Right kidney (tissue), 1 donor: ENCODE measurements at regions not wholly inside any gene's neighbourhood (a gene's known extent, or its start where the extent isn't known, plus 50 kb on each side); places are given as distances from the start of the nearest gene placed in this dataset.
"Not testable (repeated sequence)": the region's sequence is repeated elsewhere in the genome, so short reads cannot be mapped to it uniquely, and the experiment has no call there.

Source experiments
- DNase-seq: peaks from one replicate; pipeline ENCODE4 v3.0.0-alpha.2; 2016

GRCh38 chr1:98184856-98185255, 264.0 kb upstream of the DPYD start:
- DNase-seq: no peak

- DNase-seq: no peak
These were observed 260.4 kb upstream of the DPYD start for GRCh38 chr1:98181036-98181764.

- no peak for DNase-seq
These were observed 258.4 kb upstream of the DPYD start for GRCh38 chr1:98179151-98179773.

GRCh38 chr1:98177751-98178150, 256.9 kb upstream of the DPYD start:
- no peak for DNase-seq

GRCh38 chr1:98176936-98177335, 256.1 kb upstream of the DPYD start:
- no peak for DNase-seq

- no peak for DNase-seq
These were observed 255.6 kb upstream of the DPYD start for GRCh38 chr1:98176414-98176813.

GRCh38 chr1:98172578-98172977, 251.7 kb upstream of the DPYD start:
- DNase-seq: no peak

GRCh38 chr1:98172022-98172421, 251.2 kb upstream of the DPYD start:
- no peak for DNase-seq

- DNase-seq: no peak
These were observed 243.7 kb upstream of the DPYD start for GRCh38 chr1:98164509-98164908.

- no peak for DNase-seq
These were observed 236.9 kb upstream of the DPYD start for GRCh38 chr1:98157524-98158313.

GRCh38 chr1:98147280-98147679, 226.4 kb upstream of the DPYD start:
- DNase-seq: no peak

GRCh38 chr1:98145655-98146054, 224.8 kb upstream of the DPYD start:
- no peak for DNase-seq

- no peak for DNase-seq
These were observed 222.6 kb upstream of the DPYD start for GRCh38 chr1:98143403-98143802.

GRCh38 chr1:98133131-98133530, 212.3 kb upstream of the DPYD start:
- no peak for DNase-seq

GRCh38 chr1:98130408-98130807, 209.6 kb upstream of the DPYD start:
- DNase-seq: no peak

- DNase-seq: no peak
These were observed 208.7 kb upstream of the DPYD start for GRCh38 chr1:98129491-98129890.

GRCh38 chr1:98126740-98127139, 205.9 kb upstream of the DPYD start:
- DNase-seq: no peak

- DNase-seq: no peak
These were observed 200.8 kb upstream of the DPYD start for GRCh38 chr1:98121646-98122045.

GRCh38 chr1:98119796-98120195, 199.0 kb upstream of the DPYD start:
- DNase-seq: no peak

- DNase-seq: no peak
These were observed 193.0 kb upstream of the DPYD start for GRCh38 chr1:98113811-98114210.

GRCh38 chr1:98112626-98113025, 191.8 kb upstream of the DPYD start:
- DNase-seq: no peak

GRCh38 chr1:98110674-98111073, 189.8 kb upstream of the DPYD start:
- DNase-seq: no peak

GRCh38 chr1:98108378-98108777, 187.5 kb upstream of the DPYD start:
- DNase-seq: not testable (repeated sequence)

GRCh38 chr1:98107256-98107655, 186.4 kb upstream of the DPYD start:
- DNase-seq: no peak
